Tibial nerve (tissue), 4 donors: ENCODE measurements at regions not wholly inside any gene's neighbourhood (a gene's known extent, or its start where the extent isn't known, plus 50 kb on each side); places are given as distances from the start of the nearest gene placed in this dataset.

Experiments
- DNase-seq, 2 donors: peaks; one replicate each; pipeline ENCODE4 v3.0.0-alpha.2; 2019; ENCODE audit warnings: low spot score in 2 of 2
- H3K27ac ChIP-seq, 4 donors: fragments of 200-600 bp; sonication (generic) in 3 of 4; one replicate each; pipeline ENCODE4 v1.5.1; 2017 to 2019; ENCODE audit warnings: mild to moderate bottlenecking in 1 of 4
- H3K27me3 ChIP-seq, 2 donors: fragments of 200-600 bp; sonication (generic) in 1 of 2; one replicate each; pipeline versions ENCODE4 v1.5.1 to v1.6.0; 2017 to 2019
- H3K36me3 ChIP-seq, 3 donors: fragments of 200-600 bp; sonication (generic); one replicate each; pipeline ENCODE4 v1.5.1; 2018 to 2019
- H3K4me1 ChIP-seq, 4 donors: fragments of 200-600 bp; sonication (generic) in 3 of 4; one replicate each; pipeline ENCODE4 v1.5.1; 2017 to 2019
- H3K4me3 ChIP-seq, 4 donors: fragments of 200-600 bp; sonication (generic) in 3 of 4; one replicate each; pipeline ENCODE4 v1.5.1; 2017 to 2019; ENCODE audit warnings: mild to moderate bottlenecking in 1 of 4, moderate library complexity in 1 of 4
- H3K9me3 ChIP-seq, 4 donors: fragments of 200-600 bp; sonication (generic) in 3 of 4; one replicate each; pipeline ENCODE4 v1.5.1; 2017 to 2019
- CTCF ChIP-seq, 5 experiments: fragments of 200-600 bp in 3 of 5; fragments of 450-650 bp in 2 of 5; sonication (generic) in 3 of 5; IDR thresholded peaks; one replicate each; pipeline ENCODE4 v1.5.1; 2016 to 2019; ENCODE audit warnings: antibody characterized with exemption in 5 of 5, mild to moderate bottlenecking in 3 of 5, moderate library complexity in 2 of 5
- EP300 ChIP-seq, 2 donors: sonication (generic); formaldehyde crosslinking; IDR thresholded peaks; one replicate each; pipeline ENCODE4 v1.6.1; 2017; ENCODE audit warnings: antibody characterized with exemption in 2 of 2, mild to moderate bottlenecking in 1 of 2
- POLR2A ChIP-seq, 2 donors: fragments of 450-650 bp; IDR thresholded peaks; one replicate each; pipeline ENCODE4 v1.6.1; 2017; ENCODE audit warnings: antibody characterized with exemption in 2 of 2, mild to moderate bottlenecking in 2 of 2, moderate library complexity in 2 of 2
- WGBS, 2 donors: methylation state at CpG; one replicate each; pipeline ENCODE4 v1.1.5; 2018; 5-methylcytosine and 5-hydroxymethylcytosine counted together

GRCh38 chr11:15613251-15613650 lies 498.5 kb downstream of the INSC start:
- 63 to 73% methylated on average over 1 of the region's 1 CpG for WGBS, 2 donors
- Histone ChIP-seq H3K27me3 (no peaks in the 10 kb centered on the region), H3K9me3 (no peaks in the 10 kb centered on the region), H3K4me3 (no peak overlapping the region), H3K27ac (no peak overlapping the region), H3K36me3 (no peaks in the 10 kb centered on the region), H3K4me1 (peaks cover 0 to 9% (median 0%) of the 10 kb centered on the region in 4 donors)
- no peak for DNase-seq
- no peak for TF ChIP-seq CTCF (IDR thresholded peaks at IDR 0.05)
- TF ChIP-seq POLR2A (IDR thresholded peaks at IDR 0.05), result no peak
- no peak for TF ChIP-seq EP300 (IDR thresholded peaks at IDR 0.05)

- Histone ChIP-seq H3K36me3 (no peaks in the 10 kb centered on the region), H3K4me1 (peaks cover 0 to 9% (median 0%) of the 10 kb centered on the region in 4 donors), H3K27ac (no peak overlapping the region), H3K27me3 (no peaks in the 10 kb centered on the region), H3K9me3 (no peaks in the 10 kb centered on the region), H3K4me3 (no peak overlapping the region)
- TF ChIP-seq CTCF (IDR thresholded peaks at IDR 0.05) (no peak), EP300 (IDR thresholded peaks at IDR 0.05) (no peak), POLR2A (IDR thresholded peaks at IDR 0.05) (no peak)
- DNase-seq, result no peak
- 76 to 80% methylated on average over 1 of the region's 1 CpG for WGBS, 2 donors
These were observed 499.1 kb downstream of the INSC start for GRCh38 chr11:15613789-15614188.

- peaks cover 0 to 9% (median 0%) of the 10 kb centered on the region in 4 donors for H3K4me1 ChIP-seq
- 65 to 72% methylated on average over 2 of the region's 2 CpGs for WGBS, 2 donors
- DNase-seq, result no peak
- H3K4me3 ChIP-seq, result no peak overlapping the region
- TF ChIP-seq CTCF (IDR thresholded peaks at IDR 0.05), result no peak
- no peak for TF ChIP-seq POLR2A (IDR thresholded peaks at IDR 0.05)
- TF ChIP-seq EP300 (IDR thresholded peaks at IDR 0.05), result no peak
- H3K27me3 ChIP-seq, result no peaks in the 10 kb centered on the region
- no peaks in the 10 kb centered on the region for H3K9me3 ChIP-seq
- H3K36me3 ChIP-seq, result no peaks in the 10 kb centered on the region
- H3K27ac ChIP-seq, result no peak overlapping the region
These were observed 500.8 kb downstream of the INSC start for GRCh38 chr11:15615398-15616096.

GRCh38 chr11:15616130-15617105 lies 501.7 kb downstream of the INSC start:
- TF ChIP-seq EP300 (IDR thresholded peaks at IDR 0.05) (no peak), CTCF (IDR thresholded peaks at IDR 0.05) (no peak), POLR2A (IDR thresholded peaks at IDR 0.05) (no peak)
- WGBS, 2 donors, result 94 to 96% methylated on average over 13 of the region's 13 CpGs

GRCh38 chr11:15617126-15617525 lies 502.4 kb downstream of the INSC start:
- WGBS, 2 donors, result 85 to 94% methylated on average over 5 of the region's 5 CpGs
- Histone ChIP-seq H3K27me3 (no peaks in the 10 kb centered on the region), H3K27ac (no peak overlapping the region), H3K36me3 (no peaks in the 10 kb centered on the region), H3K9me3 (no peaks in the 10 kb centered on the region), H3K4me1 (peaks cover 0 to under 1% (median 0%) of the 10 kb centered on the region in 4 donors), H3K4me3 (no peak overlapping the region)
- no peak for DNase-seq
- TF ChIP-seq POLR2A (IDR thresholded peaks at IDR 0.05) (no peak), CTCF (IDR thresholded peaks at IDR 0.05) (no peak), EP300 (IDR thresholded peaks at IDR 0.05) (no peak)

More at GRCh38 chr11:15616130-15617105, 501.7 kb downstream of the INSC start:
- H3K27ac ChIP-seq, result no peak overlapping the region
- no peak for DNase-seq
- no peak overlapping the region for H3K4me3 ChIP-seq
- peaks cover 0 to 4% (median 0%) of the 10 kb centered on the region in 4 donors for H3K4me1 ChIP-seq
- no peaks in the 10 kb centered on the region for H3K36me3 ChIP-seq
- H3K9me3 ChIP-seq, result no peaks in the 10 kb centered on the region
- H3K27me3 ChIP-seq, result no peaks in the 10 kb centered on the region
